ENCODE measurements at regions not wholly inside any gene's neighbourhood (a gene's known extent, or its start where the extent isn't known, plus 50 kb on each side); places are given as distances from the start of the nearest gene placed in this dataset.

- in situ Hi-C loops (cut with HindIII; ENCODE audit: extremely low pct_ligation_motif_present, low pct_unique_long_range_greater_than_20kb): no loop called here
- WGBS (ENCODE audit: low lambda C conversion rate): 14% methylated on average over 4 of the region's 4 CpGs
These were observed 66.1 kb upstream of the AKT3 start for GRCh38 chr1:243916160-243916559.

More at GRCh38 chr1:243916160-243916559, 66.1 kb upstream of the AKT3 start:
- Histone ChIP-seq H3K27me3 (ENCODE audit: control insufficient read depth in 1 of 2, insufficient read depth in 2 of 2, low read length in 2 of 2) (peaks cover 1 to 32% of the 10 kb centered on the region in 2 experiments; a peak in 4 of 5 replicates), H3K9ac (ENCODE audit: insufficient read depth, low read depth, low read length) (no peak overlapping the region), H3K9me3 (ENCODE audit: low read length) (no peaks in the 10 kb centered on the region), H3K27ac (ENCODE audit: extremely low read length, insufficient read depth, low read length) (no peak overlapping the region), H3K4me2 (ENCODE audit: low read depth, low read length) (no peak overlapping the region), H3K36me3 (replicated peaks in 1 of 2; ENCODE audit: control insufficient read depth in 1 of 2, insufficient read depth in 2 of 2, low read length in 2 of 2) (no peaks in the 10 kb centered on the region), H2AFZ (ENCODE audit: low read length) (no peak overlapping the region), H3K4me1 (ENCODE audit: insufficient read depth, low read length) (no peaks in the 10 kb centered on the region), H3K79me2 (ENCODE audit: insufficient read depth, low read length) (no peaks in the 10 kb centered on the region), H4K20me1 (ENCODE audit: insufficient read depth, low read length) (no peaks in the 10 kb centered on the region), H3K4me3 (replicated peaks in 1 of 3; ENCODE audit: insufficient read depth in 1 of 3, low read depth in 2 of 3, low read length in 3 of 3) (no peak overlapping the region)
- intact Hi-C loops (cut with micrococcal nuclease; ENCODE audit: unreplicated experiment): no loop called here
- DNase-seq (ENCODE audit: low spot score) (no peak), ATAC-seq (no peak), FAIRE-seq (no peak)
- TF ChIP-seq KAT2B (IDR thresholded peaks at IDR 0.05; ENCODE audit: borderline replicate concordance, low read depth, low read length) (no peak), ZNF280B (CRISPR knock-in tag; IDR thresholded peaks at IDR 0.05; ENCODE audit: borderline replicate concordance) (no peak), ARID2 (CRISPR knock-in tag; IDR thresholded peaks at IDR 0.05; ENCODE audit: borderline replicate concordance) (no peak), ARID3A (IDR thresholded peaks at IDR 0.05; ENCODE audit: low read depth, low read length) (no peak)
- no TSS peak for BruUV-seq (replicated peaks)
- ChIA-PET CTCF (ENCODE audit: low intra/inter-chr PET ratio, low total read pairs) (no interaction called here), POLR2A (no interaction called here)

All from HepG2 (cell line).